Right renal pelvis (tissue), 4 donors: ENCODE measurements at regions not wholly inside any gene's neighbourhood (a gene's known extent, or its start where the extent isn't known, plus 50 kb on each side); places are given as distances from the start of the nearest gene placed in this dataset.

Experiments
- DNase-seq, 4 donors: peaks; one replicate each; pipeline ENCODE4 v3.0.0-alpha.2; 2013; ENCODE audit warnings: low read depth in 4 of 4, low spot score in 3 of 4, missing footprints in 1 of 4

DNA sequence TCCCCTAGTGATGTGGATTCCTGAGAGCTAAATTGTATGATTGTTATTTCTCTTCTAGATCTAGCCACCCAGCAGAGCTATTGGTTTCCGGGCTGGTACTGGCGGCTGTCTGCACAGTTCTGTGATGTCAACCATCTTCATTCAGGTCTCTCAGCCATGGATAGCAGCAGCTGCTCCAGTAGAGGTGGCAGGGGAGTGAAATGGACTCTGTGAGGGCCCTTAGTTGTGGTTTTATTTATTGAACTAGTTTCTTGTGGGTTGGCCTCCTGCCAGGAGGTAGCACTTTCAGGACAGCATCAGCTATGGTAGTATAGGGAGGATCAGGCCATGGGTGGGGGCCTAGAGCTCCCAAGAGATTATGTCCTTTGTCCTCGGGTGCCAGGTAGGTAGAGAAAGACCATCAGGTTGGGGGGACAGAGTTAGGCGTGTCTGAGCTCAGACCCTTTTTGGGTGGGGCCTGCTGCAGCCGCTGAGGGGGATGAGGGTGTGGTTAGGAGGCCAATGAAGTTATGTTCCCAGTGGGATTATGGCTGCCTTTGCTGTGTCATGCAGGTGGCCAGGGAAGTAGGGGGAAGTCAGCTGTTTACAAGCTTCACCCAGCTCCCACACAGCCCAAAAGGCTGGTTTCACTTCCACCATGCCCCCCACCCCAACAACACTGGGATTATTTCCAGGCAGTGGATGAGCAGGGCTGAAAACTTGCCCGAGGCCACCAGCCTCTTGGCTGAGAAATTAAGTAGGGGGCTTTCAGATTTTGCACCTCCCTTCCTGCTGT, 55.1 kb upstream of the RGS4 start:
- DNase-seq: no peak

DNA sequence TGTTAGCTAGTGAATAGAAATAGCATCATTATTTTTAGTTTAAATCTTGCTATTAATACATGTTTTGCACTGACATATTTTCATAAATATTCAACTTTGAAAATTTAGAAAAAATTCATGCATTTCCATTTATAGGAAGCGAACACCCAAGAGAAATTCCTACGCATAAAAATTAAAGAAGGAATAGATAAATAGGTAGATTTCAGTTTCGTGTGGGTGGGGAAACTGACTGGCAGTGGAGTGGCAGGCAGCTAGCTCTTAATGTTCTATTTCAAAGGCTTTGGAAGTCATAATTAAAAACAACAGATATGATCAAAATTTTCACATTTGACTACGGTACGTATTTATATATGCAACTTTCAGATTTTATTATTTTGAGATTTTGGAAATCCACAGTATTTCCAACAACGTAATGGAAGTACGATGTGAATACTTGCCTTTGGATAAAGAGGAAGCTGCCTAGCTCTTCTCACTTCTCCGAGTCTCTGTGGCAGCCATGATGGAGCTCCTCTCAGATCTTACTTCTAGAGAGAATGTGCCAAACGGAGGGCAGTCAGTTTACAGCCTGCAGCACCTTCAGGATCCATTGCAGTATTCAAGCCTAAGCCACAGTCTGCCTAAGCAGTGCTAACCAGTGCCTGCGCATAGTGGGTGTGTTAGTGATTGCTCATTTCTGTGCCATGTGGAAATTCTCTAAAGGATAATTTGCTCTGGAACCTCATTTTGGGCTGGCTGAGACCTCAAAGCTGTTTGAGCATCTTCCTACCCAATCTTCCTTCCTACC, 62.9 kb upstream of the RGS4 start:
- DNase-seq: no peak

- no peak for DNase-seq
Measured at GRCh38 chr1:162997499-162998285, 71.5 kb upstream of the RGS4 start.

DNA sequence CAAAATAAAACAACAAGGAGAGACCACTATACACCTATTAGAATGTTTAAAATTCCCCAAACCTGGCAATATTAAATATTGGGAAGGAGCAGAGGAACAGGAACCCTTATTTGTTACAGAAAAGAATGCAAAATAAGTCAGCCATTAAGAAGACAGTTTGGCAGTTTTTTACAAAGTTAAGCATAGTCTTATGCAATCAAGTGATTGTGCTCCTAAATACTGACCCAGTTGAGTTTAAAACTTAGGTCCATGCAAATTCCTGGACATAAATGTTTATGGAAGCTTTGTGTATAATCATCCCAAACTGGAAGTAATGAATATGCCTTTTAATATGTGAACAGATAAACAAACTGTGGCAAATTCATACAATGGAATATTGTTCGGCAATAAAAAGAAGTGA, 72.9 kb upstream of the RGS4 start:
- no peak for DNase-seq

- DNase-seq: no peak
Measured at GRCh38 chr1:162994921-162995320, 74.2 kb upstream of the RGS4 start.

DNA sequence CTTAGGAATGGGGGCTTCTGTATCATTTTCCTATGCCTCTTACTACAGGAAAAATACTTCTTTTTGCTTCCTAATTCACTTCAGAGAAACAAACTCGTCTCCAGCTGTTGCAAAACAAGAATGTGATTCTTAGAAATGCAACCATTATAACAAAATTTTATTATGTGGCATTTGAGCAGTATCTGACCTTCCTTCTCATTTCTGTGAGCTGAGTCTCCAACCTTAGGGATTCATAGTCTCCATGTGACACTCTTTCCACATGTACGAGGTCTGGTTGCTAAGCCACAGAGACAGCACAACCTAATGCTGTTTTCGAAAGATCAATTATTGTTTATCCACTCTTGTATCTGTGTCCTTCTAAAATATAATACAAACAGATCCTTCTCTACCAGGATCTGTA, 75.3 kb upstream of the RGS4 start:
- DNase-seq: no peak

- DNase-seq: no peak
Measured at GRCh38 chr1:162992945-162993344, 76.2 kb upstream of the RGS4 start.

GRCh38 chr1:162991444-162991843, 77.7 kb upstream of the RGS4 start:
- no peak for DNase-seq

DNA sequence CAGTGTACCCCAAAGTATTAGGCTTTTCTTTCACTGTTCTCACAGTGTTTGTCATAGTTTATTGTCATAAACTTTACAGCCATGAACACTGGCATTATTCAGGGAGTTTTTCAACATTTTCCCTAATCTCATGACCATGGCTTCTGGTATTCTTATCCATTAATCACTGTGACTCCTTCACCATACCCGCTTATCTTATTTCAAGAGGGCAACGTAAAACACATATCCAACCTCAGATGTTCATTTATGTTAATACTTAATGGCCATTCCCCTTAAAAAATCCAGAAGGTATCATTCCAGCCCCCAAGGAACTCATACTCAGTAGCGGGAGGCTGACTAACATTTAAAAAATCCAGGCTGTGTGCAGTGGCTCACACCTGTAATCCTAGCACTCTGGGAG, 78.5 kb upstream of the RGS4 start:
- no peak for DNase-seq

DNA sequence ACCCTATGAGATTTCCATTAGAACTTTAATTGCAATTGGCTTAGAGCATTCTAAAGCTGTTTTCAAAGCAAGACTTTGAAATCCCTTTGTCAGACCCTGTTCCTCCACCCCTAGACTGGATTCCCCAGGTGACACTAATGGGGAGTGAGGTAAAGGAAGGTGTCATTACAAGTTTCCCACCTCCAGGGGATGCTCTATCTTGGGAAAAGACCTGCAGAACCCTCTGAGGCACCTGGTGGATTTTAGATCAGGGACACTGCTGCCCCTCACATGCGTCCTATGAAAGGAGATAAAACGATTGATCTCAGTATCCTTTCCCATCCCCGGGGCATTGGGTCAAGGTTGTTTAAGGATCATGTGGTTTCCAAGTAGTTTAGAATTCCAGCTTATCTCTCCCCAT, 80.3 kb upstream of the RGS4 start:
- no peak for DNase-seq

DNA sequence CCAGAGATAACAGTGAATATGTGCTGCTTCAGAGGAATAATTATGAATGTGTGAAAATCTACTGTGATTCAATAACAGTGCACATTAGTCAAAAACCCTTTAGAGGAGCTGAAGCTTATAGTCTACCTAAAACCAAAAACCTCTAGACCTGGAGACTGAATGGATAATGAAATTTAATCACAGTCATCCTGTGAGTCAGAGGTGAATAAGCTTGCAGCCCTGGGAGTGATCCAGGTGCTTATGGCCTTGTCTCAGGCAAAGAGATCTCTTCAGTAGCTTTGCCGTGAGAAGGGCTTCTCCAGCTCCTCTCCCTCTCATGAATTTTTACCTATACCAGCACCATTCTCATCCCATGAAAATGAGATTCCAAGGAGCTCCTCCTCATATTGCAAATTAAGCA, 81.3 kb upstream of the RGS4 start:
- DNase-seq: no peak

DNA sequence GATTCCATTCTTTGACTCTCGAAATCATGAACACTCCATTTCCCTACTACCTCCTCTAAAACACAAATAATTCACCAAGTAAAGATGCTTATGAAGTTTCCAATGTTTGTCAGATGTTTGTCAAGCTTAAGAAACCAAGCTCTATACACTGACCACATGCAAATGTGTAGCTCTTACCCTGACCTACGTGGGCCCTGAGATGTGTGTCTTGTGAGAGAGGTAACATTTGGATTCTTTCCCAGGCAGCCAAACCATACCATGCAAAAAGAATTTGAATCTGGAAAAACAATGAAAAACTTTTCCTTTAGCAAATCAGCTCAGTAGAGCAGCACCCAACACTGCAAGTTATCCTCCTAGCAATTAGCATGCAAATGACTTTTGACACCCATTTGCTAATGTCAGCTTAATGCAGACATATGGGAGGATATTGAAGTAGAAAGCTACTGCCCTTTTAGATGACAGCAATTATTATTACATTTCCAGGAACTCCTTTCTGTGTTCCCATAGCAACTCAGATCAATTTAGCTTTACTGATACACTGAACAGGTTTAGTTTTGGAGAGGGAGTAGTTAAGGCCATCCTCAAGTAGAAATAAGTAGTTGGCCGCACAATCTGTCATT, 83.2 kb upstream of the RGS4 start:
- DNase-seq: no peak

DNA sequence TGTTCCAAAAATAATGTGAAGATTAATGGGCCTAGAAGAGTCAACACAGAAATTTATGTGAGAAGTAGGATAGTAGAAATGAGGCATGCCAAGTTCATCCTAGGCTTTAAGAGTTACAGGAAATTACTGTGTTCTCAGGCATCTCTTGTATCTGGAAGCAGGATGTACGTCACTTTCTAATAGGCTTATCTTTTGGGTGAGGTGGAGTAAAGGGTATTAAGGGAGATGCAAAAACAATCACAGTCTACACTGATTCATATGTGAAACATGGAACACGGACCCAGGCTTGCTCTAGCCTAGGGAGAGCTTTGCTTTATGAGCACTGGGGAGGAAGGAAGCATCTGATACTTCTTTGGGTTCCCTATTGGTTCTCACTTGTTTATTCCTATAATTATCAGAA, 84.5 kb upstream of the RGS4 start:
- DNase-seq: no peak

DNA sequence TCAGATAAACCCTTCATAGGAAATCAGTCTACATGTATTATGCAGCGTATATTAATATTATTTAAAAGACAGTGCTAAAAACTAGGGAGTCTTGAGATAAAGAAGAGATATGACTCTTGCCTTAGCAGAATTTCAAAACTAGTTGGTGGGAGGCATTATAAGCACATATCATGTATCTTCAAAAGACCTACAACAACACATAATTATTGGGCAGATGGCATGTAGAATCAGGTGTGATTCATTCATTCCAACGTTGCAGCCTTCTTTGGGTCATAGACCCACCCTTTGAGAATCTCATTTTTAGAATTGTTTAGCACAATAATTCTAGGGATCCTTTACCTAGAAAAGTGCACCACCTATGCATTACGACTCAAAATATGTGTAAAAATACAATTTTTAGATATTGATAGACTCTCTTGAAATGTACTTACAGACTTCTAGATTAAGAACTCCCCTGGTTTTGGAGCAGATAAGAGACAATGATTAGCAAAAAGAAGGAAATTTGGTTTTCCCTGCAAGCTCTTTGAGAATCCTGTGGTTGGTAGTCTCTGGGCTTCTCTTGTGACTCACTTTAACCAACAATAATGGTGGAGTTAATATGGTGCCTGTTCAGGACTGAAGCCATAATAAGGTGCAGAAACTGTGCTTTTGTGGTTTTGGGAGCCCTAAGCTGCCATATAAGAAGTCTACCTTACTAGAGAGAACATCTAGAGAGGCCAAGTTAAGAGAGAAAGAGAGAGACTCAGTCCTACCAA, 85.3 kb upstream of the RGS4 start:
- DNase-seq: no peak

DNA sequence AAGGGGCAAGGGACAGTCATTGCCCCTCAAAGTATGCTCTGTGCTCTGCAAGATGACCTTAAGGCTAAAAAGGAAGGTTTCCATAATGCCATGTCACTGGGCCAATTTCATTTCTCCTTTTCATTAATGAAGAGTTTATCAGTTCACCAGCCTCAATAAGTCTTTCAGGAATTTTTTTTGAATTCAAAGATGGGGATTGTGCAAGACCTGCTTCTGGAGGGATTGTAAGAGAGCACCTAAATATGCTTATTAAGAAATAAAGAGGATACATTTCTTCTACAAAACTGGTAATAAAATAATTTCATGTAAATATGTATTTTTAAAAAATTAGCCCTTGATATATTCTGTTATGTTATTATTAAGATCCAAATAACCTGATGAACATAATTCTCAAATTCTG, 86.8 kb upstream of the RGS4 start:
- DNase-seq: no peak

GRCh38 chr1:162977944-162978568, 91.1 kb upstream of the RGS4 start:
- no peak for DNase-seq

DNA sequence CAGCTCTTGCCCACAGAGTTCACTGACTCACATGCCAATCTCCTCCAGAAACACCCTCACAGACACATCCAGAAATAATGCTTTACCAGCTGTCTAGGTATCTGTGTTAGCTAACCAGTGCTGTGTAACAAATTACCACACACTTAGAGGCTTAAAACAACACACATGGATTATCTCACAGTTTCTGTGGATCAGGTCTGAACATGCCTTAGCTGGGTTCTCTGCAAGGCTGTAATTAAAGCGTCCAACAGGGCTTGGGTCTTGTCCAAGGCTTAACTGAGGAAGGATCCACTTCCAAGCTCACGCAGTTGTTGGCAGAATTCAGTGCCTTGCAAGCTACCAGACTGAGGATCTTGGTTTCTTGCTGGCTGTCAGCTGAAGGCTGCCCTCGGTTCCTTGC, 92.5 kb upstream of the RGS4 start:
- DNase-seq: no peak

DNA sequence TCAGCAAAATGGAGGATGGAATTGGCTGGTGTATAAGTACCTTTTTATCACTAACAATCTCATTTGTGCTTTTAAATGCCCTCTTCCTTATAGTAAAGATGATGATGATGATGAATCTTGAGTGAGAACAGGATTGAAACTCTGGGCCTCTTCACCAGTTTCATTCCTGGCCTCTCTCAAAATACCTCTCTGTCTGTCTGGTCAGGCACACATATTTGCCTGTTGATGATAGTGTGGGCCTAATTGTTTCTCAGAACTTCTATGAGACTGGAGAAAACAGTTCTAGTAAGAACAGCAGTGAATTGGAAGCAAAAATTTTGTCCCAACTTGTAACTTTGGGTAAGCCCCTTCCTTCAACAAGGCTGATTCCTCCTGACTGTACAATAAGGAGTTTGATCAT, 94.4 kb upstream of the RGS4 start:
- no peak for DNase-seq

DNA sequence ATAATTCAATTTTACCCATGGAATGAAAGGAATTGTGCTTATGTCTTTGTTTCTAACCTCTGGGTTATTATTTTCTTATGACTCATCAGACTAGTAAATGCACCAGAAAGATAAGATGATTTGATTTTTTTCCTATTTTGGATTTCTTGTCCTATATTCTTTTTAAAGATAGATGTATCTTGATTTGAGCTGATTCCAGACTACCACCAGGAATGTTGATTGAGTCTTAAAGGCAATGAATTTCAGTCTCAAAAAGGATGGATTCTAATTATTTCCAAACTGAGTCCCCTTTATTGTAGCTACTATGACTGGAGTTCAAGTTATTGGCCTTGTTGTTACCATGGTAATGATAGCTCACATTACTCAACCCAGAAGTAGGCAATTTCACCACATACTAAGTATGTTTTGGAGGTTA, 95.8 kb upstream of the RGS4 start:
- DNase-seq: no peak

DNA sequence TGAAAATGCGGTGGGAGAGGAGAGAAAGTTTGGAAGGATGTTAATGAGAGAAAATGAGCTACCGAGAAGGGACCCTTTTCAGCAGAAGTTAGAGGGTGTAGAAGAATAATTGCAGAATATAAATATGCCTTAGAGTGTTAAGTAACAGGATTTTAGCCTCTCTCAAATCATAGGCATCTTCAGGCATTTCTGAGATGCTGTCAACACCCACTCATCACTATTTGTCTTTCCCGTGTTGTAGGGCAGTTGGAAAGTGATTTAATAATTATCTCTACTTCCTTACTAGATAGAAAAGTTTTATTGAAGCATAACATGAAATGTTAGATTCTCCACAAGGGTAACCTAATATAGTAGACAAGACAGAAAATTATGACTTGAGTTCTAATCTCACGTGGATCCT, 96.4 kb upstream of the RGS4 start:
- no peak for DNase-seq
